ENCODE measurements at regions not wholly inside any gene's neighbourhood (a gene's known extent, or its start where the extent isn't known, plus 50 kb on each side); places are given as distances from the start of the nearest gene placed in this dataset.

DNA sequence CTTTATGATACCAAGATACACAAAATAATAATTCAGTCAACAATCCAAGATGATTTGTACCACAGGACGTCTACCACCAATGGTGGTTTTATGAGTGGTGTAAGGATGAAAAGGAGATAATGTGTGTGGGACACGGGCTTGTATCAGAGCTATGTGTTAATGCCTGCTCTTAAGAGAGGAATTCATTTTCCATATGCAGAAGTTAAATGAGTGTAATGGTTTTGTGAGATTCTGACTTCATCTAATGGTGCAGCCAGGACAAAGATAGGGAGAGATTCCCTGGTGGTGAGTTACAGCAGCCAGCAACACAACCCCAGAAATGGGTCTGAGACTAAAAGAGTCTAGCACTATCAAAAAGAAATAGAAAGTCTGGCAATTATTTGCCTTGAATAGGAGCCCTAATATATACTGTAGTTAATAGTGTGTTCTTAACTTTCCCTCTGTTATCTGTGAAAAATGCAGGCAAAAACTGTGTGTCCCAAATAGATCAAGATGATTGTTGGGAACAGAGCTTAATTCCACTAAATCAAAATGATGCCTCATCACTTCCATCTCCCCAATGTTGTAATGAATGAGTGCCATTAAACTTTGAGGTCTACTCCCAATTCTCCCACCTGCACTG is 455.0 kb upstream of the TCF4 start:
- TF ChIP-seq, protein P1, sequence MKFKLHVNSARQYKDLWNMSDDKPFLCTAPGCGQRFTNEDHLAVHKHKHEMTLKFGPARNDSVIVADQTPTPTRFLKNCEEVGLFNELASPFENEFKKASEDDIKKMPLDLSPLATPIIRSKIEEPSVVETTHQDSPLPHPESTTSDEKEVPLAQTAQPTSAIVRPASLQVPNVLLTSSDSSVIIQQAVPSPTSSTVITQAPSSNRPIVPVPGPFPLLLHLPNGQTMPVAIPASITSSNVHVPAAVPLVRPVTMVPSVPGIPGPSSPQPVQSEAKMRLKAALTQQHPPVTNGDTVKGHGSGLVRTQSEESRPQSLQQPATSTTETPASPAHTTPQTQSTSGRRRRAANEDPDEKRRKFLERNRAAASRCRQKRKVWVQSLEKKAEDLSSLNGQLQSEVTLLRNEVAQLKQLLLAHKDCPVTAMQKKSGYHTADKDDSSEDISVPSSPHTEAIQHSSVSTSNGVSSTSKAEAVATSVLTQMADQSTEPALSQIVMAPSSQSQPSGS (tag by site-specific recombination; IDR thresholded peaks at IDR 0.05; ENCODE audit: low read depth): no peak
- TF ChIP-seq ZNF121 (tag by site-specific recombination; IDR thresholded peaks at IDR 0.05) (no peak), OVOL3 (tag by site-specific recombination; IDR thresholded peaks at IDR 0.05) (no peak), ZNF138 (tag by site-specific recombination; IDR thresholded peaks at IDR 0.05; ENCODE audit: borderline replicate concordance) (no peak), OSR2 (tag by site-specific recombination; IDR thresholded peaks at IDR 0.05) (no peak), MZF1 (tag by site-specific recombination; IDR thresholded peaks at IDR 0.05; ENCODE audit: borderline replicate concordance) (no peak), ZEB2 (tag by site-specific recombination; IDR thresholded peaks at IDR 0.05) (no peak), ZNF133 (tag by site-specific recombination; IDR thresholded peaks at IDR 0.05) (no peak)
- TF ChIP-seq, protein P2, sequence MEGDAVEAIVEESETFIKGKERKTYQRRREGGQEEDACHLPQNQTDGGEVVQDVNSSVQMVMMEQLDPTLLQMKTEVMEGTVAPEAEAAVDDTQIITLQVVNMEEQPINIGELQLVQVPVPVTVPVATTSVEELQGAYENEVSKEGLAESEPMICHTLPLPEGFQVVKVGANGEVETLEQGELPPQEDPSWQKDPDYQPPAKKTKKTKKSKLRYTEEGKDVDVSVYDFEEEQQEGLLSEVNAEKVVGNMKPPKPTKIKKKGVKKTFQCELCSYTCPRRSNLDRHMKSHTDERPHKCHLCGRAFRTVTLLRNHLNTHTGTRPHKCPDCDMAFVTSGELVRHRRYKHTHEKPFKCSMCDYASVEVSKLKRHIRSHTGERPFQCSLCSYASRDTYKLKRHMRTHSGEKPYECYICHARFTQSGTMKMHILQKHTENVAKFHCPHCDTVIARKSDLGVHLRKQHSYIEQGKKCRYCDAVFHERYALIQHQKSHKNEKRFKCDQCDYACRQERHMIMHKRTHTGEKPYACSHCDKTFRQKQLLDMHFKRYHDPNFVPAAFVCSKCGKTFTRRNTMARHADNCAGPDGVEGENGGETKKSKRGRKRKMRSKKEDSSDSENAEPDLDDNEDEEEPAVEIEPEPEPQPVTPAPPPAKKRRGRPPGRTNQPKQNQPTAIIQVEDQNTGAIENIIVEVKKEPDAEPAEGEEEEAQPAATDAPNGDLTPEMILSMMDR (tag by site-specific recombination; IDR thresholded peaks at IDR 0.05): no peak
- TF ChIP-seq, protein P3, sequence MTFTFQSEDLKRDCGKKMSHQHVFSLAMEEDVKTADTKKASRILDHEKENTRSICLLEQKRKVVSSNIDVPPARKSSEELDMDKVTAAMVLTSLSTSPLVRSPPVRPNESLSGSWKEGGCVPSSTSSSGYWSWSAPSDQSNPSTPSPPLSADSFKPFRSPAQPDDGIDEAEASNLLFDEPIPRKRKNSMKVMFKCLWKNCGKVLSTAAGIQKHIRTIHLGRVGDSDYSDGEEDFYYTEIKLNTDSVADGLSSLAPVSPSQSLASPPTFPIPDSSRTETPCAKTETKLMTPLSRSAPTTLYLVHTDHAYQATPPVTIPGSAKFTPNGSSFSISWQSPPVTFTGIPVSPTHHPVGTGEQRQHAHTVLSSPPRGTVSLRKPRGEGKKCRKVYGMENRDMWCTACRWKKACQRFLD (tag by site-specific recombination; IDR thresholded peaks at IDR 0.05): no peak
- TF ChIP-seq, protein P4, sequence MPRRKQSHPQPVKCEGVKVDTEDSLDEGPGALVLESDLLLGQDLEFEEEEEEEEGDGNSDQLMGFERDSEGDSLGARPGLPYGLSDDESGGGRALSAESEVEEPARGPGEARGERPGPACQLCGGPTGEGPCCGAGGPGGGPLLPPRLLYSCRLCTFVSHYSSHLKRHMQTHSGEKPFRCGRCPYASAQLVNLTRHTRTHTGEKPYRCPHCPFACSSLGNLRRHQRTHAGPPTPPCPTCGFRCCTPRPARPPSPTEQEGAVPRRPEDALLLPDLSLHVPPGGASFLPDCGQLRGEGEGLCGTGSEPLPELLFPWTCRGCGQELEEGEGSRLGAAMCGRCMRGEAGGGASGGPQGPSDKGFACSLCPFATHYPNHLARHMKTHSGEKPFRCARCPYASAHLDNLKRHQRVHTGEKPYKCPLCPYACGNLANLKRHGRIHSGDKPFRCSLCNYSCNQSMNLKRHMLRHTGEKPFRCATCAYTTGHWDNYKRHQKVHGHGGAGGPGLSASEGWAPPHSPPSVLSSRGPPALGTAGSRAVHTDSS (tag by site-specific recombination; IDR thresholded peaks at IDR 0.05): no peak
- TF ChIP-seq, protein P5, sequence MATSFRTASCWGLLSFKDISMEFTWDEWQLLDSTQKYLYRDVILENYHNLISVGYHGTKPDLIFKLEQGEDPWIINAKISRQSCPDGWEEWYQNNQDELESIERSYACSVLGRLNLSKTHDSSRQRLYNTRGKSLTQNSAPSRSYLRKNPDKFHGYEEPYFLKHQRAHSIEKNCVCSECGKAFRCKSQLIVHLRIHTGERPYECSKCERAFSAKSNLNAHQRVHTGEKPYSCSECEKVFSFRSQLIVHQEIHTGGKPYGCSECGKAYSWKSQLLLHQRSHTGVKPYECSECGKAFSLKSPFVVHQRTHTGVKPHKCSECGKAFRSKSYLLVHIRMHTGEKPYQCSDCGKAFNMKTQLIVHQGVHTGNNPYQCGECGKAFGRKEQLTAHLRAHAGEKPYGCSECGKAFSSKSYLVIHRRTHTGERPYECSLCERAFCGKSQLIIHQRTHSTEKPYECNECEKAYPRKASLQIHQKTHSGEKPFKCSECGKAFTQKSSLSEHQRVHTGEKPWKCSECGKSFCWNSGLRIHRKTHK (tag by site-specific recombination; IDR thresholded peaks at IDR 0.05): no peak
- TF ChIP-seq, protein P6, sequence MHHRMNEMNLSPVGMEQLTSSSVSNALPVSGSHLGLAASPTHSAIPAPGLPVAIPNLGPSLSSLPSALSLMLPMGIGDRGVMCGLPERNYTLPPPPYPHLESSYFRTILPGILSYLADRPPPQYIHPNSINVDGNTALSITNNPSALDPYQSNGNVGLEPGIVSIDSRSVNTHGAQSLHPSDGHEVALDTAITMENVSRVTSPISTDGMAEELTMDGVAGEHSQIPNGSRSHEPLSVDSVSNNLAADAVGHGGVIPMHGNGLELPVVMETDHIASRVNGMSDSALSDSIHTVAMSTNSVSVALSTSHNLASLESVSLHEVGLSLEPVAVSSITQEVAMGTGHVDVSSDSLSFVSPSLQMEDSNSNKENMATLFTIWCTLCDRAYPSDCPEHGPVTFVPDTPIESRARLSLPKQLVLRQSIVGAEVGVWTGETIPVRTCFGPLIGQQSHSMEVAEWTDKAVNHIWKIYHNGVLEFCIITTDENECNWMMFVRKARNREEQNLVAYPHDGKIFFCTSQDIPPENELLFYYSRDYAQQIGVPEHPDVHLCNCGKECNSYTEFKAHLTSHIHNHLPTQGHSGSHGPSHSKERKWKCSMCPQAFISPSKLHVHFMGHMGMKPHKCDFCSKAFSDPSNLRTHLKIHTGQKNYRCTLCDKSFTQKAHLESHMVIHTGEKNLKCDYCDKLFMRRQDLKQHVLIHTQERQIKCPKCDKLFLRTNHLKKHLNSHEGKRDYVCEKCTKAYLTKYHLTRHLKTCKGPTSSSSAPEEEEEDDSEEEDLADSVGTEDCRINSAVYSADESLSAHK (tag by site-specific recombination; IDR thresholded peaks at IDR 0.05): no peak
- TF ChIP-seq, protein P7, sequence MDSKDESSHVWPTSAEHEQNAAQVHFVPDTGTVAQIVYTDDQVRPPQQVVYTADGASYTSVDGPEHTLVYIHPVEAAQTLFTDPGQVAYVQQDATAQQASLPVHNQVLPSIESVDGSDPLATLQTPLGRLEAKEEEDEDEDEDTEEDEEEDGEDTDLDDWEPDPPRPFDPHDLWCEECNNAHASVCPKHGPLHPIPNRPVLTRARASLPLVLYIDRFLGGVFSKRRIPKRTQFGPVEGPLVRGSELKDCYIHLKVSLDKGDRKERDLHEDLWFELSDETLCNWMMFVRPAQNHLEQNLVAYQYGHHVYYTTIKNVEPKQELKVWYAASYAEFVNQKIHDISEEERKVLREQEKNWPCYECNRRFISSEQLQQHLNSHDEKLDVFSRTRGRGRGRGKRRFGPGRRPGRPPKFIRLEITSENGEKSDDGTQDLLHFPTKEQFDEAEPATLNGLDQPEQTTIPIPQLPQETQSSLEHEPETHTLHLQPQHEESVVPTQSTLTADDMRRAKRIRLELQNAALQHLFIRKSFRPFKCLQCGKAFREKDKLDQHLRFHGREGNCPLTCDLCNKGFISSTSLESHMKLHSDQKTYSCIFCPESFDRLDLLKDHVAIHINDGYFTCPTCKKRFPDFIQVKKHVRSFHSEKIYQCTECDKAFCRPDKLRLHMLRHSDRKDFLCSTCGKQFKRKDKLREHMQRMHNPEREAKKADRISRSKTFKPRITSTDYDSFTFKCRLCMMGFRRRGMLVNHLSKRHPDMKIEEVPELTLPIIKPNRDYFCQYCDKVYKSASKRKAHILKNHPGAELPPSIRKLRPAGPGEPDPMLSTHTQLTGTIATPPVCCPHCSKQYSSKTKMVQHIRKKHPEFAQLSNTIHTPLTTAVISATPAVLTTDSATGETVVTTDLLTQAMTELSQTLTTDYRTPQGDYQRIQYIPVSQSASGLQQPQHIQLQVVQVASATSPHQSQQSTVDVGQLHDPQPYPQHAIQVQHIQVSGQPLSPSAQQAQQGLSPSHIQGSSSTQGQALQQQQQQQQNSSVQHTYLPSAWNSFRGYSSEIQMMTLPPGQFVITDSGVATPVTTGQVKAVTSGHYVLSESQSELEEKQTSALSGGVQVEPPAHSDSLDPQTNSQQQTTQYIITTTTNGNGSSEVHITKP (tag by site-specific recombination; IDR thresholded peaks at IDR 0.05): no peak
